Mucosa of descending colon (tissue), 3 donors: ENCODE measurements at regions not wholly inside any gene's neighbourhood (a gene's known extent, or its start where the extent isn't known, plus 50 kb on each side); places are given as distances from the start of the nearest gene placed in this dataset.

ENCODE experiments used
- ATAC-seq: fragments of 200-7000 bp; cut with Tn5 transposase; one replicate; pipeline ENCODE4 v1.9.1; 2020; ENCODE audit warnings: mild to moderate bottlenecking, moderate library complexity
- DNase-seq, 3 donors: peaks; one replicate each; pipeline ENCODE4 v3.0.0-alpha.2; 2020
- H3K36me3 ChIP-seq: fragments of 200-600 bp; one replicate; pipeline ENCODE4 v1.8.0; 2021; ENCODE audit warnings: low read depth, mild to moderate bottlenecking
- H3K4me1 ChIP-seq: fragments of 200-600 bp; one replicate; pipeline ENCODE4 v1.8.0; 2021; ENCODE audit warnings: low read depth, mild to moderate bottlenecking
- H3K4me3 ChIP-seq: fragments of 200-600 bp; one replicate; pipeline ENCODE4 v1.8.0; 2021; ENCODE audit warnings: mild to moderate bottlenecking
- H3K9me3 ChIP-seq: fragments of 200-600 bp; one replicate; pipeline ENCODE4 v1.8.0; 2021; ENCODE audit warnings: mild to moderate bottlenecking
- CTCF ChIP-seq: fragments of 200-600 bp; IDR thresholded peaks from one replicate; pipeline ENCODE4 v1.8.0; 2022; ENCODE audit warnings: antibody characterized with exemption, mild to moderate bottlenecking
- intact Hi-C, 2 donors: fragments of 100-400 bp; cut with DNase I in 1 of 2; cut with micrococcal nuclease in 1 of 2; formaldehyde crosslinking; loops; one replicate each; pipeline versions ENCODE4 v1.11.0 to v1.11.1; 2022; cut with DNase I, micrococcal nuclease
- donor health status: DM: no; HTN: no; CAD: no; lungs with moderate emphysema.
- donor health status: DM: no; HTN: no; CAD: no.
- donor health status: DM: no; HTN: yes; CAD: no.

GRCh38 chr20:56697476-56697875 is 68.4 kb downstream of the TFAP2C start:
- TF ChIP-seq CTCF, result no peak
- Histone ChIP-seq H3K4me1 (no peaks in the 10 kb centered on the region), H3K36me3 (no peaks in the 10 kb centered on the region), H3K4me3 (no peak overlapping the region), H3K9me3 (no peaks in the 10 kb centered on the region)
- ATAC-seq (no peak), DNase-seq (no peak)
- intact Hi-C loops, result no loop called here

DNA sequence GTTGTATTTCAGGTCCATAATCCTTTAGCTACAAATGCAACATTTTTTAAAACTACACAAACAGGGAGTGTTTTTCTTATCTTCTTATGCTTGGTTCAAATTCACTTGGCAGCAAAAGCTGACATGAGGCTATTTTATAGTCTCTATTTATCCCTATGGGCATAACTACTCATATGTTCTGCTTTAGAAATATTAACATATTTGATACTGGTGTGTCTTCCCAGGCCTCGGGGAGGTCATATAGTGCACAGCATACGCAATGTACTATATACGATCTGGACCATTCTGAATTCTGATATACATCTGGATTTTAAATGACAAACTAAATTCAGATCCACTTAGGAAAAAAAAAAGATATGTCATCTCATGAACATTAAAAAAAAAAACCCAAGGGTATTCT is 69.2 kb downstream of the TFAP2C start:
- TF ChIP-seq CTCF, result no peak
- no peaks in the 10 kb centered on the region for H3K4me1 ChIP-seq
- ATAC-seq, result no peak
- no peak for DNase-seq
- no peak overlapping the region for H3K4me3 ChIP-seq
- H3K36me3 ChIP-seq, result no peaks in the 10 kb centered on the region
- intact Hi-C loops, result no loop called here
- H3K9me3 ChIP-seq, result no peaks in the 10 kb centered on the region

- H3K9me3 ChIP-seq, result no peaks in the 10 kb centered on the region
- no peaks in the 10 kb centered on the region for H3K4me1 ChIP-seq
- no peak for DNase-seq
- no peak for TF ChIP-seq CTCF
- intact Hi-C loops, result no loop called here
- H3K4me3 ChIP-seq, result no peak overlapping the region
- no peak for ATAC-seq
- no peaks in the 10 kb centered on the region for H3K36me3 ChIP-seq
These were observed 69.6 kb downstream of the TFAP2C start for GRCh38 chr20:56698749-56699148.

- ATAC-seq (no peak), DNase-seq (no peak)
- Histone ChIP-seq H3K36me3 (no peaks in the 10 kb centered on the region), H3K4me3 (no peak overlapping the region), H3K4me1 (no peaks in the 10 kb centered on the region), H3K9me3 (no peaks in the 10 kb centered on the region)
- intact Hi-C loops, result no loop called here
- no peak for TF ChIP-seq CTCF
These were observed 74.1 kb downstream of the TFAP2C start for GRCh38 chr20:56702931-56703840.

GRCh38 chr20:56706867-56707360 is 77.8 kb downstream of the TFAP2C start:
- Histone ChIP-seq H3K4me1 (no peaks in the 10 kb centered on the region), H3K9me3 (no peaks in the 10 kb centered on the region), H3K4me3 (no peak overlapping the region), H3K36me3 (no peaks in the 10 kb centered on the region)
- DNase-seq (no peak), ATAC-seq (no peak)
- TF ChIP-seq CTCF, result no peak
- intact Hi-C loops, result no loop called here
